GM12878 (cell line): ENCODE measurements at regions not wholly inside any gene's neighbourhood (a gene's known extent, or its start where the extent isn't known, plus 50 kb on each side); places are given as distances from the start of the nearest gene placed in this dataset.

Experiments used
- ATAC-seq: fragments of 200-7000 bp; cut with Tn5 transposase; 3 replicates; pipeline ENCODE4 v1.9.1; 2020; ENCODE audit warnings: mild to moderate bottlenecking, moderate library complexity
- BruUV-seq: library from RNA; stranded (reverse); fragments of 400-500 nt; replicated peaks from 2 replicates; lab custom pipeline; 2021; lab: Mats Ljungman, UMichigan
- CTCF ChIA-PET: fragments of 300-600 bp; sonication (Branson Sonifier 250); formaldehyde crosslinking; extraction: SDS; loops from one replicate; lab custom pipeline; 2021; ENCODE audit warnings: inconsistent platforms; lab: Yijun Ruan, JAX
- POLR2A ChIA-PET: fragments of 350-600 bp; formaldehyde crosslinking; extraction: SDS; loops from one replicate; lab custom pipeline; 2021; ENCODE audit warnings: inconsistent platforms; lab: Charles Lee
- RAD21 ChIA-PET: fragments of 300-600 bp; sonication (Branson Sonifier 250); formaldehyde crosslinking; loops from one replicate; lab custom pipeline; 2023; ENCODE audit warnings: antibody characterized with exemption; ENCODE audit not compliant: unreplicated experiment; lab: Charles Lee
- SMC1A ChIA-PET: fragments of 300-600 bp; sonication (Branson Sonifier 250); formaldehyde crosslinking; loops from one replicate; lab custom pipeline; 2023; ENCODE audit not compliant: unreplicated experiment, uncharacterized antibody; lab: Charles Lee
- DNase-seq: peaks from one replicate; pipeline ENCODE4 v3.0.0-alpha.2; 2011; ENCODE audit warnings: low read depth, low spot score
- FAIRE-seq: peaks from 3 replicates; lab custom pipeline; 2011; peaks lifted over from hg19 to GRCh38; lab: Jason Lieb, UNC
- H2AFZ ChIP-seq: 2 replicates; pipeline ENCODE4 v1.6.0; 2011; ENCODE audit warnings: low read depth, low read length, control low read depth; ENCODE audit not compliant: control insufficient read depth
- H3K27ac ChIP-seq: 2 replicates; pipeline ENCODE4 v1.5.1; 2011; ENCODE audit warnings: control low read depth; ENCODE audit not compliant: control insufficient read depth, insufficient read depth
- H3K27me3 ChIP-seq, 2 experiments: replicated peaks in 1 of 2; 2 replicates each; pipeline versions ENCODE4 v1.6.0 to v1.6.1; 2011; ENCODE audit warnings: low read length in 1 of 2; ENCODE audit not compliant: control insufficient read depth in 2 of 2, insufficient read depth in 2 of 2
- H3K36me3 ChIP-seq, 2 experiments: 2 replicates each; pipeline ENCODE4 v1.5.1; 2011; ENCODE audit warnings: low read length in 1 of 2; ENCODE audit not compliant: control insufficient read depth in 2 of 2, insufficient read depth in 2 of 2
- H3K4me1 ChIP-seq: 2 replicates; pipeline ENCODE4 v1.6.1; 2011; ENCODE audit warnings: mild to moderate bottlenecking, low read length, moderate library complexity, mixed read lengths; ENCODE audit not compliant: control insufficient read depth, insufficient read depth
- H3K4me2 ChIP-seq: 2 replicates; pipeline ENCODE4 v1.6.0; 2011; ENCODE audit warnings: control low read depth; ENCODE audit not compliant: control insufficient read depth, insufficient read depth
- H3K4me3 ChIP-seq: fragments of 200-600 bp; sonication (generic); 2 replicates; pipeline ENCODE4 v1.5.1; 2016
- H3K79me2 ChIP-seq: 2 replicates; pipeline ENCODE4 v1.6.0; 2011; ENCODE audit warnings: low read length; ENCODE audit not compliant: control insufficient read depth, insufficient read depth
- H3K9ac ChIP-seq: 2 replicates; pipeline ENCODE4 v1.8.0; 2011; ENCODE audit warnings: low read length, control low read depth, mixed read lengths; ENCODE audit not compliant: control insufficient read depth, insufficient read depth
- H3K9me3 ChIP-seq: replicated peaks from 3 replicates; pipeline ENCODE4 v1.5.1; 2011; ENCODE audit warnings: mild to moderate bottlenecking, low read length; ENCODE audit not compliant: control insufficient read depth, insufficient read depth
- H4K20me1 ChIP-seq: 2 replicates; pipeline ENCODE4 v1.6.0; 2011; ENCODE audit not compliant: control insufficient read depth, insufficient read depth
- BCLAF1 ChIP-seq: fragments of 450-650 bp; IDR thresholded peaks from 2 replicates; pipeline ENCODE4 v1.6.1; 2017; ENCODE audit warnings: antibody characterized with exemption, mild to moderate bottlenecking, moderate library complexity
- NKRF ChIP-seq: fragments of 450-650 bp; conservative IDR thresholded peaks from 2 replicates; pipeline ENCODE4 v1.6.1; 2017; ENCODE audit warnings: mild to moderate bottlenecking, moderate library complexity
- SMAD5 ChIP-seq: IDR thresholded peaks from 2 replicates; pipeline ENCODE4 v1.6.1; 2016; ENCODE audit warnings: antibody characterized with exemption, low read depth
- ZNF384 ChIP-seq: IDR thresholded peaks from 2 replicates; pipeline ENCODE4 v1.6.1; 2012; ENCODE audit warnings: low read depth, mild to moderate bottlenecking, low read length, improper control_type of control experiment, borderline replicate concordance
- WGBS: methylation state at CpG from one replicate; pipeline ENCODE4 v1.1.6; 2016; ENCODE audit warnings: low lambda C conversion rate; ENCODE audit not compliant: insufficient replicate concordance, insufficient coverage; ENCODE audit errors: missing lambda C conversion rate; 5-methylcytosine and 5-hydroxymethylcytosine counted together
- in situ Hi-C: fragments of 300-500 bp; cut with MboI; formaldehyde crosslinking; loops from 9 replicates; pipeline ENCODE4 v1.14.3; 2018; ENCODE audit warnings: mixed read lengths
- intact Hi-C: fragments of 100-400 bp; cut with micrococcal nuclease; formaldehyde crosslinking; loops from one replicate; pipeline ENCODE4 v1.14.2; 2022; ENCODE audit not compliant: unreplicated experiment
- TF ChIP-seq, protein P1 (sequence below): fragments of 450-650 bp; formaldehyde crosslinking; IDR thresholded peaks from 2 replicates; pipeline ENCODE4 v1.4.0; 2020; ENCODE audit warnings: mild to moderate bottlenecking, moderate library complexity

- H3K36me3 ChIP-seq = no peaks in the 10 kb centered on the region
- in situ Hi-C loops = no loop called here
- POLR2A ChIA-PET = interaction anchor here (0.9 kb wide), 1 partner anchor 17 kb away, joined by 3 read pairs; no protein-coding TSS in a partner anchor
Observed at GRCh38 chr2:21836261-21836660, 712.5 kb downstream of the TDRD15 start.

More at GRCh38 chr2:21836261-21836660, 712.5 kb downstream of the TDRD15 start:
- no peak for DNase-seq
- no TSS peak for BruUV-seq
- Histone ChIP-seq H3K79me2 (no peaks in the 10 kb centered on the region), H3K9me3 (no peaks in the 10 kb centered on the region), H3K4me3 (no peak overlapping the region), H3K9ac (no peak overlapping the region), H2AFZ (no peak overlapping the region), H3K27me3 (no peaks in the 10 kb centered on the region), H4K20me1 (no peaks in the 10 kb centered on the region), H3K4me1 (no peaks in the 10 kb centered on the region), H3K27ac (no peak overlapping the region), H3K4me2 (no peak overlapping the region)
- ChIA-PET SMC1A (interaction anchor here (0.6 kb wide), 1 partner anchor 1413 kb away, joined by 3 read pairs; no protein-coding TSS in a partner anchor), CTCF (no interaction called here), RAD21 (no interaction called here)
- FAIRE-seq = no peak
- intact Hi-C loops = no loop called here
- TF ChIP-seq, protein P1, sequence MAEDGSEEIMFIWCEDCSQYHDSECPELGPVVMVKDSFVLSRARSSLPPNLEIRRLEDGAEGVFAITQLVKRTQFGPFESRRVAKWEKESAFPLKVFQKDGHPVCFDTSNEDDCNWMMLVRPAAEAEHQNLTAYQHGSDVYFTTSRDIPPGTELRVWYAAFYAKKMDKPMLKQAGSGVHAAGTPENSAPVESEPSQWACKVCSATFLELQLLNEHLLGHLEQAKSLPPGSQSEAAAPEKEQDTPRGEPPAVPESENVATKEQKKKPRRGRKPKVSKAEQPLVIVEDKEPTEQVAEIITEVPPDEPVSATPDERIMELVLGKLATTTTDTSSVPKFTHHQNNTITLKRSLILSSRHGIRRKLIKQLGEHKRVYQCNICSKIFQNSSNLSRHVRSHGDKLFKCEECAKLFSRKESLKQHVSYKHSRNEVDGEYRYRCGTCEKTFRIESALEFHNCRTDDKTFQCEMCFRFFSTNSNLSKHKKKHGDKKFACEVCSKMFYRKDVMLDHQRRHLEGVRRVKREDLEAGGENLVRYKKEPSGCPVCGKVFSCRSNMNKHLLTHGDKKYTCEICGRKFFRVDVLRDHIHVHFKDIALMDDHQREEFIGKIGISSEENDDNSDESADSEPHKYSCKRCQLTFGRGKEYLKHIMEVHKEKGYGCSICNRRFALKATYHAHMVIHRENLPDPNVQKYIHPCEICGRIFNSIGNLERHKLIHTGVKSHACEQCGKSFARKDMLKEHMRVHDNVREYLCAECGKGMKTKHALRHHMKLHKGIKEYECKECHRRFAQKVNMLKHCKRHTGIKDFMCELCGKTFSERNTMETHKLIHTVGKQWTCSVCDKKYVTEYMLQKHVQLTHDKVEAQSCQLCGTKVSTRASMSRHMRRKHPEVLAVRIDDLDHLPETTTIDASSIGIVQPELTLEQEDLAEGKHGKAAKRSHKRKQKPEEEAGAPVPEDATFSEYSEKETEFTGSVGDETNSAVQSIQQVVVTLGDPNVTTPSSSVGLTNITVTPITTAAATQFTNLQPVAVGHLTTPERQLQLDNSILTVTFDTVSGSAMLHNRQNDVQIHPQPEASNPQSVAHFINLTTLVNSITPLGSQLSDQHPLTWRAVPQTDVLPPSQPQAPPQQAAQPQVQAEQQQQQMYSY (CRISPR knock-in tag) = no peak
- TF ChIP-seq NKRF = no peak
- no peak for TF ChIP-seq SMAD5
- TF ChIP-seq BCLAF1 = no peak
- no peak for TF ChIP-seq ZNF384
- no peak for ATAC-seq
- WGBS = 0% methylated on average over 3 of the region's 3 CpGs
